ENCODE measurements at regions not wholly inside any gene's neighbourhood (a gene's known extent, or its start where the extent isn't known, plus 50 kb on each side); places are given as distances from the start of the nearest gene placed in this dataset.

DNA sequence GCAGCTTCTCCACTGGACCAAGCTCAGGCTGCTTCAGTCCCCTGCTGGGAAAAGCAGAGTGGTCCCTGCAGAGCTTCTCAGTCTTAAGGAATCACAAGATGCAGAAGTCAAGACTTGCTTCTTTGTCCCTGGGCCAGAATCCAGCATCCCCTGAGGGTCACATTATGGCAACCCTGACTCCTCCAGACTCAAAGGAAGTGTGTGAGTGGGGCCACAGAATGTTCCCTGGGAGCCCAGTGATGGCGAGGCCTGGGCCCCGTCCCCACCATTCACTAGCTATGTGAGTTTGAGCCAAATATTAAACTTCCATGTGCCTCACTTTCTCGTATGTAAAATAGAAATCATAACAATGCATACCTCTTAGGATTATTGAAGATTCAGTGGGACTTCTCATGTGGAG lies 122.2 kb upstream of the NCAM1 start:
- Histone ChIP-seq H3K4me3 (ENCODE audit: low read depth, low read length) (no peak overlapping the region), H3K36me3 (ENCODE audit: control insufficient read depth, insufficient read depth, low read length) (no peaks in the 10 kb centered on the region), H3K27me3 (ENCODE audit: control insufficient read depth, insufficient read depth, low read length) (no peaks in the 10 kb centered on the region)
- FAIRE-seq (no peak), DNase-seq (ENCODE audit: low read depth) (no peak)
- TF ChIP-seq, protein P1, sequence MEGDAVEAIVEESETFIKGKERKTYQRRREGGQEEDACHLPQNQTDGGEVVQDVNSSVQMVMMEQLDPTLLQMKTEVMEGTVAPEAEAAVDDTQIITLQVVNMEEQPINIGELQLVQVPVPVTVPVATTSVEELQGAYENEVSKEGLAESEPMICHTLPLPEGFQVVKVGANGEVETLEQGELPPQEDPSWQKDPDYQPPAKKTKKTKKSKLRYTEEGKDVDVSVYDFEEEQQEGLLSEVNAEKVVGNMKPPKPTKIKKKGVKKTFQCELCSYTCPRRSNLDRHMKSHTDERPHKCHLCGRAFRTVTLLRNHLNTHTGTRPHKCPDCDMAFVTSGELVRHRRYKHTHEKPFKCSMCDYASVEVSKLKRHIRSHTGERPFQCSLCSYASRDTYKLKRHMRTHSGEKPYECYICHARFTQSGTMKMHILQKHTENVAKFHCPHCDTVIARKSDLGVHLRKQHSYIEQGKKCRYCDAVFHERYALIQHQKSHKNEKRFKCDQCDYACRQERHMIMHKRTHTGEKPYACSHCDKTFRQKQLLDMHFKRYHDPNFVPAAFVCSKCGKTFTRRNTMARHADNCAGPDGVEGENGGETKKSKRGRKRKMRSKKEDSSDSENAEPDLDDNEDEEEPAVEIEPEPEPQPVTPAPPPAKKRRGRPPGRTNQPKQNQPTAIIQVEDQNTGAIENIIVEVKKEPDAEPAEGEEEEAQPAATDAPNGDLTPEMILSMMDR (IDR thresholded peaks at IDR 0.05; ENCODE audit: insufficient read depth, low read length, severe bottlenecking), result no peak

DNA sequence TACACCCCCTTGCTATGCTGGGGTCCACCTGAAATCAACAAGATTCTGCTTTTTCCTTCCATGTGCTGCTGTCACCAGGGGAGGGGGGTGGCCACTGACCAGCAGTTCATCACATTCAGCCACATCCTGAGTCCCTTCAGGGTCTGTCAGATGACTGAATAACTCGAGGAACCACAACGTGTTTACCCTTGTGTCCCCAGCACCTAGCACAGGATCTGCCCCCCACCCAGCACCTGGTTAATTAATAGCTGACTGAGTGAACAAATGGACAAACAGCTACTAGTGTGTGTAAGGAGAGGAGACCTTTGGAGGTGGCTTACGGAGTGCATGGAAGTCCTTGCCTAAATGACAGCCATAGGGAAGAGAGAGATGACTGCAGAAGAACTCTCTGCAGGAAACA lies 119.5 kb upstream of the NCAM1 start:
- no peaks in the 10 kb centered on the region for H3K27me3 ChIP-seq (ENCODE audit: control insufficient read depth, insufficient read depth, low read length)
- no peak for FAIRE-seq
- no peak for DNase-seq (ENCODE audit: low read depth)
- H3K36me3 ChIP-seq (ENCODE audit: control insufficient read depth, insufficient read depth, low read length), result no peaks in the 10 kb centered on the region
- H3K4me3 ChIP-seq (ENCODE audit: low read depth, low read length), result no peak overlapping the region
- TF ChIP-seq, protein P1 (IDR thresholded peaks at IDR 0.05; ENCODE audit: insufficient read depth, low read length, severe bottlenecking), result no peak

- TF ChIP-seq, protein P1 (IDR thresholded peaks at IDR 0.05; ENCODE audit: insufficient read depth, low read length, severe bottlenecking), result no peak
- H3K4me3 ChIP-seq (ENCODE audit: low read depth, low read length), result no peak overlapping the region
- FAIRE-seq (no peak), DNase-seq (ENCODE audit: low read depth) (no peak)
- H3K27me3 ChIP-seq (ENCODE audit: control insufficient read depth, insufficient read depth, low read length), result no peaks in the 10 kb centered on the region
- H3K36me3 ChIP-seq (ENCODE audit: control insufficient read depth, insufficient read depth, low read length), result no peaks in the 10 kb centered on the region
Observed at GRCh38 chr11:112842151-112842550, 119.1 kb upstream of the NCAM1 start.

DNA sequence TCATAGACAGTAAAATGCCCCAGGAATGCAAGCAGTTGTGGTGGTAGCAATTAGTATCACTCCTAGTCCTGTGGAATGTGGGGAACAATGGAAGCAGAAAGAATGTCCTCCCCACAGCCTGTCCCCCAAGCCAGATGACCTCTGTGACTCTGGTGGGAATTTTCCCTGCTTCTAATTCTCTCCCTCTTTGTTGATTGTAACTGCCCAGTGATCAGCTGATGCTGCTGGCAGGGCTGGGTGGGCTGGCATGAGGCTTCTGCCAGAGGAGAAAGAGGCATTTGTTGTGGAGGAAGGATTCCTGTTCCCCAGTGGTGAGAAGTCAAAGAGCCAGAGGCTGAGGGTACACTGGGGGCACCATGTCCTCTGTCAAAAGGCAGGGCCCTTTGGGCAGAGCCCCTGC lies 116.7 kb upstream of the NCAM1 start:
- Histone ChIP-seq H3K4me3 (ENCODE audit: low read depth, low read length) (no peak overlapping the region), H3K27me3 (ENCODE audit: control insufficient read depth, insufficient read depth, low read length) (no peaks in the 10 kb centered on the region), H3K36me3 (ENCODE audit: control insufficient read depth, insufficient read depth, low read length) (no peaks in the 10 kb centered on the region)
- TF ChIP-seq, protein P1 (IDR thresholded peaks at IDR 0.05; ENCODE audit: insufficient read depth, low read length, severe bottlenecking), result no peak
- DNase-seq (ENCODE audit: low read depth) (no peak), FAIRE-seq (no peak)

DNA sequence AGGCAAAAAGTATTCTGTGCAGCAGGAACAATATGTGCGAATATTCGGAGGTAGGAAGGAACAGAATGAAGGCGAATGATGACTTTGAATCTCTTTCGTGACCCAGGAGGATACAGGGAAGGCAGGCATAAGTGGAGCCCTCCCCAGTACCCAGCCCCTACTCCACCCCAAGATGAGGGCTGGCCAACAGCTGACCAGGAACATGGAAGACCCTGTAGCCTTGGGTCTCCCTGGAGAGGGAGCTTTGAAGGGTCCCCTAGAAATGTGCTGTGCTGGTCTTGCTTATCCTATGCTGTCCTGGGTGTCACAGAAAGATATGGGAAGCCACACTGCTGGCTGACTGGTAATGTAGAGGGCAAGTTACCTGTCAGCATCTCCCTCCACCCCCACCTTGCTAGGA lies 113.7 kb upstream of the NCAM1 start:
- Histone ChIP-seq H3K4me3 (ENCODE audit: low read depth, low read length) (no peak overlapping the region), H3K36me3 (ENCODE audit: control insufficient read depth, insufficient read depth, low read length) (no peaks in the 10 kb centered on the region), H3K27me3 (ENCODE audit: control insufficient read depth, insufficient read depth, low read length) (no peaks in the 10 kb centered on the region)
- no peak for FAIRE-seq
- no peak for DNase-seq (ENCODE audit: low read depth)
- TF ChIP-seq, protein P1 (IDR thresholded peaks at IDR 0.05; ENCODE audit: insufficient read depth, low read length, severe bottlenecking), result no peak

- peak; percentile 52 for FAIRE-seq
- TF ChIP-seq, protein P1 (IDR thresholded peaks at IDR 0.05; ENCODE audit: insufficient read depth, low read length, severe bottlenecking), result no peak
- peak; percentile 91 for DNase-seq (ENCODE audit: low read depth)
- H3K4me3 ChIP-seq (ENCODE audit: low read depth, low read length), result no peak overlapping the region
- no peaks in the 10 kb centered on the region for H3K36me3 ChIP-seq (ENCODE audit: control insufficient read depth, insufficient read depth, low read length)
- H3K27me3 ChIP-seq (ENCODE audit: control insufficient read depth, insufficient read depth, low read length), result no peaks in the 10 kb centered on the region
Observed at GRCh38 chr11:112852143-112852866, 108.9 kb upstream of the NCAM1 start.

Measured in bronchial epithelial cell (primary cell).